Esophagus (tissue), 2 donors: ENCODE measurements at regions not wholly inside any gene's neighbourhood (a gene's known extent, or its start where the extent isn't known, plus 50 kb on each side); places are given as distances from the start of the nearest gene placed in this dataset.

ENCODE experiments used
- H3K27ac ChIP-seq, 2 donors: one replicate each; pipeline ENCODE4 v1.5.1; 2013; ENCODE audit warnings: low read depth in 2 of 2, mild to moderate bottlenecking in 2 of 2, inconsistent platforms in 1 of 2, low read length in 1 of 2, moderate library complexity in 1 of 2
- H3K27me3 ChIP-seq, 2 donors: one replicate each; pipeline ENCODE4 v1.6.1; 2013; ENCODE audit warnings: low read length in 2 of 2, control low read depth in 1 of 2, mild to moderate bottlenecking in 1 of 2; ENCODE audit not compliant: insufficient read depth in 2 of 2, control insufficient read depth in 1 of 2
- H3K36me3 ChIP-seq, 2 donors: one replicate each; pipeline ENCODE4 v1.6.1; 2013; ENCODE audit warnings: low read length in 1 of 2; ENCODE audit not compliant: control insufficient read depth in 2 of 2, insufficient read depth in 2 of 2
- H3K4me1 ChIP-seq, 2 donors: one replicate each; pipeline ENCODE4 v1.6.1; 2013; ENCODE audit warnings: low read length in 1 of 2; ENCODE audit not compliant: control insufficient read depth in 2 of 2, insufficient read depth in 2 of 2
- H3K4me3 ChIP-seq, 2 donors: one replicate each; pipeline ENCODE4 v1.5.1; 2013; ENCODE audit warnings: low read length in 2 of 2, mild to moderate bottlenecking in 2 of 2, low read depth in 1 of 2, moderate library complexity in 1 of 2
- H3K9me3 ChIP-seq, 2 donors: one replicate each; pipeline ENCODE4 v1.6.1; 2013; ENCODE audit warnings: mild to moderate bottlenecking in 2 of 2, low read depth in 1 of 2, low read length in 1 of 2, moderate library complexity in 1 of 2; ENCODE audit not compliant: control insufficient read depth in 2 of 2, insufficient read depth in 1 of 2
- WGBS, 2 donors: extraction: QIAGEN DNeasy Blood & Tissue Kit; methylation state at CpG; one replicate each; pipeline ENCODE4 v1.1.7; 2013; 5-methylcytosine and 5-hydroxymethylcytosine counted together
- donor health status: healthy with polysubstance abuse.
- donor health status: Bipolar disorder and iron deficiency.

DNA sequence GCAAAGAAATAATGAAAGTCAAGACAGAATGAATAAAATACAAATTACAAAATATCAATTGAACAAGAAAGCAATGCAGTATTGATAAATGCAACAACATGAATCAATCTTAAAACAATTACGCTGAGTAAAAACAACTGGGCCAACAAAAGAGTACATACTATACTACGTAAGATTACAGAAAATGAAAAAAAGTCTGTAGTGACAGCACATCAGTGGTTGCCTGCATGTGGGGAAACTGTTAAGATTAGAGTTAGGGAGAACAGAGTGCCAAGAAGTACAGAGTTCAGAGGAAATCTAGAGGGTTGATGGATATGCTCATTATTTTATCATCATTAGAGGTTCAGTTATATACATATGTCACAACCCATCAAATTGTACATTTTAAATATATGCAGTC is 706.6 kb upstream of the ACO1 start:
- WGBS, 2 donors, result 70 to 80% methylated on average over 2 of the region's 2 CpGs
- H3K9me3 ChIP-seq, result no peaks in the 10 kb centered on the region

DNA sequence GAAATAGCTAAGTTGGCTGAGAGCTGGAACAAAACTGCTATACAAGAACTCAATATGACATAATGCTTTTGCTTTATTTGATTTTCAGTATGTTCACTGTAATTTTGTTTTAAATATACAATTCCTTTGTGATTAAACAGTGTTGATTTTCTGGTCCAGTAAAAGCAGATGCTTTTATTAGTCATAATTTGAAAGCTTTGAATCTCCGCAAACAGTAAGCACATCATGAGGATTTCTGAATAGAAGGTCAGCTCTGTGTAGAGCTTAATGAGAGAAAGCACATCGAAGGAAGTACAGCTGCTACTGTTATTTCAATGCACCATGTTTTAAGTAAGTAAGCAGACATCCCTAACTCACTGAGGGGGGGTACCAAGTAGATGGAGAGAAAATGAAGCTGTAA is 701.3 kb upstream of the ACO1 start:
- Histone ChIP-seq H3K27me3 (no peaks in the 10 kb centered on the region), H3K36me3 (no peaks in the 10 kb centered on the region), H3K4me1 (no peaks in the 10 kb centered on the region), H3K4me3 (no peak overlapping the region), H3K27ac (no peak overlapping the region), H3K9me3 (no peaks in the 10 kb centered on the region)
- WGBS, 2 donors, result 41 to 54% methylated on average over 2 of the region's 2 CpGs

More for the DNA sequence above, 706.6 kb upstream of the ACO1 start:
- Histone ChIP-seq H3K4me3 (no peak overlapping the region), H3K36me3 (no peaks in the 10 kb centered on the region), H3K4me1 (no peaks in the 10 kb centered on the region), H3K27ac (no peak overlapping the region), H3K27me3 (no peaks in the 10 kb centered on the region)

DNA sequence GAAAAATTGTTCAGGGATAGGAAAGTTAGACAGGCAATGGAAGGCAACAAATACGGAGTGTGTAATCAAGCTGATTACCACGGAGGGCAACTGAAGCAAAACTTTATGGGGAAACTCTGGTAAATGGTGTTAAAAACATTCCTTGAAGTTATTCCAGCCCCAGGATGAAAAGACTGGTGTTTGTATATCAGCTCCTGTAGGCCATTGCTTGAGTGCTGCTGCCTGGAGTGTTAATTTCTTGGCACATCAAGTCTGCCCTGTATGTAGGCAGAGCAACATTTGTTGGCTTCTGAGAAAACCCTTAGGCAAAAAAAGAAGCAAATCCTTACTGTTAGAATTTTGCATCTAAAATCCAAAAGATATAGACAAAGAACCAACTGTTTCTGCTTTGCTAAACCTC is 686.5 kb upstream of the ACO1 start:
- Histone ChIP-seq H3K36me3 (no peaks in the 10 kb centered on the region), H3K4me3 (no peak overlapping the region), H3K9me3 (no peaks in the 10 kb centered on the region), H3K27me3 (no peaks in the 10 kb centered on the region), H3K4me1 (no peaks in the 10 kb centered on the region), H3K27ac (no peak overlapping the region)
- 59 to 71% methylated on average over 2 of the region's 2 CpGs for WGBS, 2 donors

DNA sequence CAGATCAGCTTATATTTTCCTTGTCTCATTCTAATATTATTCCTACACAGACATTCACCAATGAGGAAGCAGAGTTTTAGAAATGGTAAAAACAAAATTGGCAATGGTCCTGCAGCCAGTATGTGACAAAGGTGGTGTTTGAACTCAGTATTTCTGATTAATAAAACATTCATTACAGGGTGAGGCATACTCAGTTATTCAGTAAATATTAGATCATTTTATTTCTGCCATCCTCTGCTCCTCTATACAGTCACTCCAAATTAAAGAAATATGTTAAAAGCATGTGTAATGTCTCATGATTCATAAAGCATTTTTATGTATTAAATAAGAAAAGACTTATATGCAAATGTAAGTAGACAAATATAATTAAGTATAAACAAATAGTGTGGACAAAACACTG is 684.6 kb upstream of the ACO1 start:
- Histone ChIP-seq H3K27me3 (no peaks in the 10 kb centered on the region), H3K36me3 (no peaks in the 10 kb centered on the region), H3K27ac (no peak overlapping the region), H3K4me3 (no peak overlapping the region), H3K9me3 (no peaks in the 10 kb centered on the region), H3K4me1 (no peaks in the 10 kb centered on the region)

DNA sequence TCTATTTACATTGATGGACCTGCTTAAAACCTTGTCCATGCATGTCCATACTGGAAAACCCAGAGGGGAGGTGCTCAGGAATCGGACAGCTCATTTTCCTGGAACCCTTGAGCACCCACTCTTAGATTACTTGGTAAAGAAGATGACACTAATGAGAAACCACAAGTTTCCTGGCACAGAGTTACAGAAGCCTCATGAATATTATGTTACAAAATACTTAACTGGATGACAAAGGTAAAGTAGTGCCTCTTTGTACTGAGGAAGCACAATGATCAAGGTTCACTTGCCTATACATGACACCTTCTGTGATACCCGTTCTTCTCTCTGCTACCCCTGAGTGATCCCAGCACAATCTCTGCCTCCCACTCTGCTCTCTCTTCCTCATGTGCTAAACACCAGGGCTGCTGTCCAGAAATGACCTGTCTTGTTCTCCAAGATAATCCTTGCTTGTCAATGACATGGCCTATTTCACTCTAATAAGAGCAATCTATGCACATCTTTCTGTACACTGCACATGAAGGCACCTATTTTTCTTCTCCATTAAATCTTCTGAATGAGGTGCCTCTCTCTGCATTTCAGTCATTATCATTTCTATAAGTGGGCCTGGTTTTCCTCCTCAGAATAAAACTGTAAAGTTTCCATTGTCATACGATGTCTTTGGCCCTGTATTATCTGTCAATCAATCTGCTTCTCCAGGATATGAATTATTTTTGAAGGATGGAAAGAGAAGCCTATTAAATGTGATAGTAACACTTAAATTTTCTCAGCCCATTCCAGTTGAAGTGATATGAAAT is 684.0 kb upstream of the ACO1 start:
- WGBS, 2 donors, result 60 to 69% methylated on average over 3 of the region's 3 CpGs
- H3K27me3 ChIP-seq, result no peaks in the 10 kb centered on the region
- H3K27ac ChIP-seq, result no peak overlapping the region
- H3K4me3 ChIP-seq, result no peak overlapping the region
- H3K9me3 ChIP-seq, result no peaks in the 10 kb centered on the region
- H3K36me3 ChIP-seq, result no peaks in the 10 kb centered on the region
- H3K4me1 ChIP-seq, result no peaks in the 10 kb centered on the region

DNA sequence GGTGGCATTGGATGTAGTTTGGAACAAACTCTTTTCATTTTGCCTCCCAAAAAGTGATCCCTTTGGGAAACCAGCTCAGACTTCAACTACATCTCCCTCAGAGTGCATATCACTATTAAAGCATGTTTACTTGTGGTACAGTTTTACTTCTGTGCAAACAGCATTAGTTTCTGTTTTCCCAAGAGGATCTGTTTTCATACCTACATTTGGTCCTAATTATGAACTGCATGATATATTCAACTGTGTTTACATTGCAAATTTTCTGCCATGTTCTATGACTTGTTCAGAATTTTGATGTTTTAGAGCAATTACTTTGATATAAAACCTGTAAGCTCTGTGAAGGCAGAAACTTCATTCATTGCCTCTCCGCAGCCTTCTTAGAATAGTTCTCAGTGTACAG is 681.5 kb upstream of the ACO1 start:
- H3K9me3 ChIP-seq, result no peaks in the 10 kb centered on the region
- 93 to 100% methylated on average over 1 of the region's 1 CpG for WGBS, 2 donors
- no peaks in the 10 kb centered on the region for H3K36me3 ChIP-seq
- H3K4me3 ChIP-seq, result no peak overlapping the region
- no peaks in the 10 kb centered on the region for H3K27me3 ChIP-seq
- H3K4me1 ChIP-seq, result no peaks in the 10 kb centered on the region
- no peak overlapping the region for H3K27ac ChIP-seq

DNA sequence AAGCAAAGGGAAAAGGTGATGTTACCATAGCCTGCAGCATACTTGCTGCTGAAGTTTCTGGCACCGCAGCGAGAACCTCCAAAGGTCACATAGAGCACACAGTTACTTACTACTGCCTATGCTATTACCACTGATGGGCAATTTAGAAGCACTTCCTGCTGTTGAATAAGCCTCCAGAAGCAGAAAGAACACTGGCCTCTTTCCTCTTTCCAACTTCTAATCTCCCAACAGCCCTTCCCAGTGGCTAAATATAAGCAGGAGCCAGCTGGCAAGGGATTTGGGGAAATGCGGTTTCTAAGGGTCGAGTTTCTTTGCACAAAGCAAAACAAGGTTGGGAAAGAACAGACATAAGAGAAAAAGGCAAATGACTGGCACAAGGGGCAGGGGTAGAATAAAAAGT is 669.2 kb upstream of the ACO1 start:
- Histone ChIP-seq H3K4me1 (no peaks in the 10 kb centered on the region), H3K9me3 (peaks cover 0 to 3% of the 10 kb centered on the region in 2 donors), H3K27me3 (no peaks in the 10 kb centered on the region), H3K27ac (no peak overlapping the region), H3K4me3 (no peak overlapping the region), H3K36me3 (no peaks in the 10 kb centered on the region)
- WGBS, 2 donors, result 40 to 48% methylated on average over 4 of the region's 4 CpGs

DNA sequence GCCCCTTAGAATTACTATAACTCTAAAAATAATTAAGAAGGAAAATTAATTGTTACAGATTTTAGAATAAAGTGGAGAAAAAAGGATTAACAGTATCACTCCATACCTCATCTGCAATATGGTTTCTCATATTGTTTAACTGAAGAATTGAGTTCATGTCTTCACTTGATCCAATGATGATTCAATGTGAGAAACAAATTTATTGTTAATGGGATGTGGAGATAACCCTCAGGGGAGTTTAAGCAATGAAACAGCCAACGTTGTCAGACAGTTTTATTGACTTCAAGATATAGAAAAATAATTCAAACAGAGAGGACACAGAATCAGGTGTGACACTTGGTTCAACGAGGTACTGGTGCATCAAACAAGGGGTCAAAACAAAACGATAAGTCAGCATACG is 665.2 kb upstream of the ACO1 start:
- Histone ChIP-seq H3K4me3 (no peak overlapping the region), H3K27ac (no peak overlapping the region), H3K27me3 (no peaks in the 10 kb centered on the region), H3K4me1 (no peaks in the 10 kb centered on the region), H3K36me3 (no peaks in the 10 kb centered on the region), H3K9me3 (no peaks in the 10 kb centered on the region)
- 58 to 60% methylated on average over 4 of the region's 4 CpGs for WGBS, 2 donors

DNA sequence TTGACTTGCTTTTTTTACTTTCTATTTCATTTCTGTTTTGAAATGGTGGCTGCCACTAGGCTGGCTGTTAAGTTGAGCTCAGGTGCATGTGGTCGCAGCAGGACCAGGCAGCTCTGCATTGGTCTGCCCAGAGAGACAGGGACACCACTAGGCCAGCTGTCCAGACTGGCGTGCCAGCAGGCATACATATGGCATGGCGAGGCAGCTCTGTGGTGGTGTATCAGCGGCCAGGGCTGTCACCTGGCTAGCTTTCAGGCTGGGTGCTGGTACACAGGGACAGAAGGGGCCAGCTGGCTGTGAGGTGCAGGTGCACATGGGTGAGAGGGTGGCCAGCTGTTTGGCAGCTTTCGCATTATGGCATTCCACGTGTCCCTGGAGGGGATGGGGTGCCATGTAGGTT is 654.0 kb upstream of the ACO1 start:
- Histone ChIP-seq H3K27ac (no peak overlapping the region), H3K4me3 (no peak overlapping the region), H3K4me1 (no peaks in the 10 kb centered on the region), H3K9me3 (peaks cover 0 to 2% of the 10 kb centered on the region in 2 donors), H3K27me3 (no peaks in the 10 kb centered on the region), H3K36me3 (no peaks in the 10 kb centered on the region)
- WGBS, 2 donors, result 90 to 91% methylated on average over 6 of the region's 6 CpGs

DNA sequence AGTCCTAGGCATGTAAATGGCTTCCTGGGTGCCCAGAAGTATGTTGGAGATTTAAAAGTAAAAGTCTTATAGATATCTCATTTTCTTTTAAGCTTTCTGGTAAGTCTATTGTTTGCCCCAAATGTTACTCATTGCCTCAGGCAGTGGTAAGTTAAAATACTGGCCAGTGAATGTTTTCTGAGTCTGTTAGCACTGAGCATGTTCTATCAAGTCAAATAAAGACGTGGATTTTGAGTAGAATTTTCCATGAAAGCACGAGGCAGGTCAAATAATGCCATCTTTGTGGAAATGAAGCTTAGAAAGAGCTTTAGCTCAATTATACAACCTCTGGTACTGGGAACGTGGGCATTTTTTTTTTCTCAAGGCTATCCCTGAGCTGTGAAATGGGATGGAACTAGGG is 651.3 kb upstream of the ACO1 start:
- Histone ChIP-seq H3K4me1 (no peaks in the 10 kb centered on the region), H3K4me3 (no peak overlapping the region), H3K27me3 (no peaks in the 10 kb centered on the region), H3K9me3 (peaks cover 0 to 2% of the 10 kb centered on the region in 2 donors), H3K36me3 (no peaks in the 10 kb centered on the region), H3K27ac (no peak overlapping the region)
- WGBS, 2 donors, result 49 to 52% methylated on average over 3 of the region's 3 CpGs
